Kidney glomerular epithelial cell (primary cell): ENCODE measurements at regions not wholly inside any gene's neighbourhood (a gene's known extent, or its start where the extent isn't known, plus 50 kb on each side); places are given as distances from the start of the nearest gene placed in this dataset.

Source experiments
- DNase-seq: peaks from one replicate; lab custom pipeline; 2025; lab: John Stamatoyannopoulos, UW

DNA sequence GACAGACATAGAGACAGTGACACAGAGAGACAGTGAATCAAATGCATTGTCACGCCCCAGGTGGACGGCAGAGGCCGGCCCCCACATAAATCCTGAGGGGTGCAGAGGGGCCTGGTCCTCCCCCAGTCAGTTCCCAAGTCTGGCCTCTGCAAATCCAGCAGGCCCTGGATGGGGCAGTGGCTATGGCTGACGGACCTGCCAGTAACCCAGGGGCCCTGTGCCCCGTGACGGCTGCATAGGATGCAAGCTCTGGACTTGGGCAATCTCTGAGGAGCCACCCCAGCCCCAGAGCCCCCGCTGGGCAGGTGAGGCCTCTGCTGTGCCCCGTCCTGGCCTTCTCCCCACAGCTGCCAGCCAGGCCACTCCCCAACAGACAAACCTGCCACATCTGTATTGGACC, 204.5 kb downstream of the BRD1 start:
- no peak for DNase-seq

DNA sequence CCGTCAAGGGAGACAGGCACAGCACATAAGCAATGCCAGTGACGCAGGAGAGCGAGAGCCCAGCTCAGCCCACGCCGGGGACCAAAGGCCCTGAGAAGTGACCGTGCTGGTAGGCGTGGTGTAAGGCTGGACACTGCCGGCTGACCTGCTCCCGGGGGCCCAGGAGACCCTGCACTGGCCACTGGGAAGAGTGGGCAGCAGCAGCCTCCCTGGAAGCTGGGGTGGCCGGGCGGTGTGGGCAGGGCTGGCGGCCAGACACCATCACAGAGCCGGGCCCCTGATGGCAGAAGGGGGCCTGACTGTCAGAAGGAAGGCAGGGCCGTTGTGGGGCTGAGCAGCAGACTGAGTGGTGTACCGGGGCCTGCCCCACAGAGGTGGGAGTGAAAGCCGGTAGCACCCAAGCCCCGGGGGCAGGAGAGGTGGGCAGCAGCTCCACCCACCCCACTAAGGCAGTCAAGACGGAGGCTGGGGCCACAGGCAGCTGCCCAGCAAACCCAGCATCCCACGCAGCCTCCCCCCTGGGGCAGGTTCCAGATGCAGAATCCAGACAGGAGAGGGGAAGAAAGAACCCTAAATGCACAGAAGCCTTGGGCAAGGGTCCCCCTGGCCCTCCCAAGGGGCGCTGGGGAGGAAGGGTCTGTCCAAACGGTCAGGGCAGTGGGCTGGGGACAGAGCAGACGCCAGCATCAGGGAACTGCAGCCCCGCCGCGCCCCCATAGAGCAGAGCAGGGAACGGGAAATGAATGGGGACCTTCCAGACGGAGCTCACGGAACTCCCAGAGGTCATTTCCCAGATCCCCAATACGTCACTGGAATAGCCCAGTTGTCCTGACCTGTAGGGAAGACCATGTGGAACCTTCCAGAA, 205.2 kb downstream of the BRD1 start:
- DNase-seq: no peak

DNA sequence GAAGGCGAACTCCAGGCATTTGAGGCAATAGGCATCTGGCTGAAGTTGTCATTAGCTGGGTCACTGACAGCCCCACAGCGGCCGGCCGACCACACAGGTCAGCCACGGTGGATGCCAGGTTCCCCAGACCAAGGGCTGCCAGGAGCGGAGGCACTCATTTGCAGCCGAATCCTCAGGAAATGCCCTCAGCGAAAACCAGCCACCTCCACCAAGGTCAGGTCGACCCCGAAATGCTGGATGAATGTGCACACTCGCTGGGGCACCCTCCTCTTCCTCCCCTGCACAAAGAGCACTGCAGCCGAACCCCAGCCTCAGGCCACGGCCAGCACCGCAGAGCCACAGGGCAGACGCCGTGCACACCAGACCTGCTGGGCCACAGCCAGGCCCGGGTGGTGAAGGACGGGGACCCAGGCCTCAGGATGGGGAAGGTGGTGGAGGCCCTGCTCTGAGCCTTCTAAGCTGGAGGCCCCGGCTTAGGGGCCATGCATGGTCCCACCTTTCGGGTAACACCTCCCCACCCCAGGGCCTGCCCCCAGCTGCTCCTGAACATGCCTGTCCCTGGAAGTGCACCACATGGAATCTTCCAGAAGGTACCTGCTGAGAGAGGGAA, 206.0 kb downstream of the BRD1 start:
- no peak for DNase-seq

DNA sequence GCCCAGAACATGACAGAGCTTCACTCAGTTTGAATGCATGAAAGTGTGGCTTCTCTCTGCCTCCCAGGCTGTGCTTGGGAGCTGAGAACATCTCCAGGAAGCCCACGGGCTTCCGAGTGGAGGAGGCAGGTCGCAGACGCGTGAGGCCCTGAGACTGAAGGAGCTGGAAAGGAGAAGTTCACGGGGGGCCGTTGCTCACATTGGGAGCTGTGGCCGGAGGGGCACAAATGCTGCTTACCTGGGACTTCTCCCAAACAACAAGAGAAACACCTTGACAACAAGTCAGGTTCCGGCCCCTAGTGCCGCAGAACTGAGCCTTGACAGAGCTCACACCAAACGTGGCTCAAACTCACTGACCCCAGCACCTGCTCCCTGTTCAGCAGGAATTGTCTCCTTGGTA, 207.0 kb downstream of the BRD1 start:
- no peak for DNase-seq

DNA sequence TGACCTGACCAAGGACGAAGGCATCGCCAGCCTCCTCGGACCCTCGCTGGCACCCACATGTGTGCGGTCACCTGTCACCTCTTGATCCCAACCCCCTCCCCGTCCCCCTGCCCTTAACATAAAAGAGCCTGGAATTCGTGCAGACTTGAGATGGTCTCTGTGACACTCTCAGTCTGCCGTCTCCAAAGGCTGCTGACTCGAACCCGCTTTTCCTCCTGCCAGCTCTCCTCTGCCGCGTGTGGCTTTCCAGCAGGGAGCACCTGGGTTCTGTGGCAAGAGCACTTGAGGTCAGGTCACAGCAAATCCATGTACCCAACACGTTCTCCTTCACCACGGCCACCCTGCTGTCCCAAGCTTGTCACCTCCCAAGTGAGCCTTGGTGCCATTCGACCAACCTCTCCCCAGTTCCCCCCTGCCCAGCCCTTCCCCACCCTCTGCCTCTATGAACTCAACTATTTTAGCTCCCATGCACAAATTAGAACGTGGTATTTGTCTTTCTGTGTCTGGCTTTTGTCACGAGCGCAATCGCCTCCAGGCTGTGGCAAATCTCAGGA, 207.6 kb downstream of the BRD1 start:
- DNase-seq: no peak

DNA sequence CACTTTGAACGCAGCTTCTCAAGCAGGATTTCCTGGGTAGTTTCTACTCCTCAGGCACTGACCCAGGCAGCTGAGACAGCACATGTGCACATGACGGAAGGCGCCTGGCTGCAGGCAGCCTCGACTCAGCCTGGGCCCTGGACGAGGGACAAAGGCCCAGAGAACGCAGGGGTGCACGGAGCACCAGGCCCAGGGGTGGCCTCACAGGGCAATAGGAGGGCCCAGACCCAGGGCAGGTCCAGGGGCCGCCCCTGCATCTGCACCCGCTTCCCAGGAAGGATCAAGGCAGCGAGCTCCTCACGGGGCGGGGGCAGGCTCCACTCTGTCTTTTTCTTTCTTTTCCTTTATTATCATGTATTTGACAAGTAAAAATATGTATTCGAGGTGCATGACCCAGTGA, 208.4 kb downstream of the BRD1 start:
- DNase-seq: no peak

DNA sequence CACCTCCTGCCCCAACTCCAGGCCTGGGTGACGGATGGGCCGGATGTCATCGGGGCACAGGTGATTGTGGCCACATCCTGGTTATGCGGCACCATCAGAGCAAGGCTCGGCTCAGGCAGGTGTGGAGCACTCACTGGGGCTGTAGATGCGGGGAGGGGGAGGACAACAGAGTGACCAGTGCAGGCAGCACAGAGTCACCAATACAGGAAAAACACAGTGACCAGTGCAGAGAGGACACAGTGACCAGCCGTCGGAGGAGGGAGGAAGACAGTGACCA, 209.1 kb downstream of the BRD1 start:
- no peak for DNase-seq

DNA sequence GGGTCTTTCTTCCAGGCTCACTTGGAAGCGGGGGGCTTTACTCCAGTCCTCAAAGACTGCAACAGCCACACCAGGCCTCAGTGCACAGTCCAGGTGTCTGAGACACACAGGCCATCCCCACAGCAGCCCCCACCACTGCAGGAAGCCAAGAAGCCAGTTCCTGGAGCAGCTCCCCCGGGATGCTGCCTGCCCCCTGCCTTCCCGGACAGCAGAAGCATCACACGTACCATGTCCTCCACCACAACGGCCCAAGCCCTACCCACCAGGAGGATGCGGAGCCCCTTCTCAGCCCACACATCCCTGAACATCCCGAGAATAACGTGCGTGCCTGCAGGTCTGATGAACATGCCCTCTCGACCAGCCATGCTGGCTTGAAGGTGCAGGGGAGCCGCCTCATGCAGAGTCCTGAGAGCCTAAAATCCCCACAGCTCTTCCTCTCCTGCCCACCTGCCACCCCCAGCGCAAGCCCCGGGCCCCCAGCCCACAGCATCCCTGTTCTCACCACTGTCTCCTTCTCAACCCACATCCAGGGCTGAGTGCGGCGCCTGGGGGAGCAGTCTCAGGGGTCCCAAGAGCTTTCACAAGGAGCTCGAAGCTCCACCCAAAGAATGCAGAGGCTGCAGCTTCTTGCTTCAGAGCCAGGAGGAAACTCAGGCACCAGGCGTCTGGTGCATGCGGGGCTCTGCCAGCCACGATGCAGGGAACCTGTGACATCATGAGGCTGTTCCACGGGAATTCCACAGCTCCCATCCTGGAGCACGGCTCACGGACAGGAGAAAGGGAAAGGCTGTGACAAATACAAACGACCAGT, 209.6 kb downstream of the BRD1 start:
- no peak for DNase-seq

DNA sequence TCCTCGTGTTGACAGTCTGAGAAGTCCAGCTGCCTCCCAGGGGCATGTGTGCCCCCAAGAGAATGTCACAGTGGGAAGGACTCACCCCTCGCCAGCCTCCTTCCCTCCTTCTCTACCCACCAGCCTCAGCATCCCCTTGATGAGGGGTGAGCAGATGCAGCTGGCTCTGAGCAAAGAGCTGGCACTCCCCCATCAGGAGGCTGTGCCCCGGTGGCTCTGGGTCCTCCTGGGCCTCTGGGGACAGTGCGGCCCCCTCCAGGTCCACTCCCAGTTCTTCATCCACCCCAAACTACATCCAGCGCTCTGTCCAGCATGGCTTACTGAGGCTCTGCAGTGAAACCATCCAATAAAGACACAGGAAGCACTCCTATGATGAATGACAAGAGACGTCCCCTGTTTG, 210.4 kb downstream of the BRD1 start:
- DNase-seq: no peak

DNA sequence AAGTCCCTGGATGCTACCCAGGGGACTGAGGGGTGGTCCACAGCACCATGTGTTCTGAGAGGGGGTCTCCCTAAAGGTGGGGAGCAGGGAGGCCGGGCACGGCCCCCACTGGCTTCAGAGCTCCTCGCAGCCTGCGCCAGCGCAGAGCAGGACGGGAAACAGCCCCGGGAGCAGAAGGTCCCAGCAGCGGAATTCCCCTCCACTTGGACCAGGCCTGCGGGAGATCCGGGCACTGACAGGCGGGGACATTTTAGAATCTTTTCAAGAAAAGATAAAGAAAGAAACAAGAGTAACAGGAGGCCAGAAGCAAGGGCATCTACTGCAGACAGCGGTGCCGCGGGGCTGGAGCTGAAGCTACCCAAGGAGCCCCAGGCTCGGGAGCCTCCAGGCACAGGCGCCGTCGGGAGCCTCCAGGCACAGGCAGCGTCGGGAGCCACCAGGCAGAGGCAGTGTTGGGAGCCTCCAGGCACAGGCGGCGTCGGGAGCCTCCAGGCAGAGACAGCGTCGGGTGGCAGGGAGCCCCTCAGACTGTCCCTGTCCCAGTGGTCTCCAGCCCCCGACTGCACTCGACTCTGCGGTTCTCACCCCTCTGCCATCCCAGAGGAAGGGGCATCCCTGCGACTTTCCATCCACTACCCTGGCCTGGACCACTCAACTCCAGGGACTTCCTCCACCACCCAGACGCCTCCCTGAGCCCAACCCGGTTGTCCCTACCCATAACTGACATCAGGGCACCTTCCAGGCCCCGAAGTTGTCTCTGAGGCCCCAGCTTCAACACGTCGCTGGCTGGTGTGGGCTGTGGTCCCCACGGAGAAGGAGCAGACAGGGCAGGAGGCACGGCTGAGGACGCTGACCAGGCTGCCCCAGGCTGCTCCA, 211.1 kb downstream of the BRD1 start:
- DNase-seq: no peak

DNA sequence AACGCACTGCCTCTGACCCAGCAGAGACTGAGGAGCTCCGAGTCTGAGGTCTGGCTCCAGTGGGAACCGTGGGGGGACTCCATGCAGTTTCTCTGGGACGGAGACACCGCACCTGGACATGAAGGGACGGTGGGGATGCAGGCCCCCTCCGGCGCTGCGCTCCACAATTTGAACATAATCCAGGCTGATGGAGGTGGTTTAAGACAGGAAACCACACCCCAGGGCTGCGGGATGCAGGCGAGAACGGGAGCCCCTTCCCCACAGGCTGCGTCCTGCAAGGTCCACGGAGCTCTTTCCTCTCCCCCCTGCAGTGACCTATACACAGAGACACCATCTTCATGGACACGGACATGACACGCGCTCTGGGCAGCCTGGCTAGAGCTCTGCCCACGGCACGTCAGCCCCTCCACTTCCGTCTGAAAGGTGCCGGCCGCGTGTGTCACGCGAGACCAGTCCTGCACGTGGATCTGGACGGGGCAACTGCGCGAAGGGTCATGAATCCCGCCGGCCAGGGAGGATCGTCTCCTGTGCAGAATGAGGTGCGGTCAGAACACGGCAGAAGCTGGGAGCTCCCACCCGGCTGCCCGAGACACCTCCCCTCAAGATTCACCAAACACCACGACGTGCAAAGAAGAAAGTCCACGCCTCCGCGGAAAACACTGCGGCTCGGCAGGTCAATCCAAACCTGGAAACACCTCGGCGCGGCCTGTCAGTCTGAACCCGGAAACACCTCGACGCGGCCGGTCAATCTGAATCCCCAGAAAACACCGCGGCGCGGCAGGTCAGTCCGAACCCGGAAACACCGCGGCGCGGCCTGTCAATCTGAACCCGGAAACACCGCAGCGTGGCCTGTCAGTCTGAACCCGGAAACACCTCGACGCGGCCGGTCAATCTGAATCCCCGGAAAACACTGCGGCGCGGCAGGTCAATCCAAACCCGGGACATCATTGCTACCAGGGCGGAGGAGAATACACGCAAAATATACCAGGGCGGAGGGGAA, 212.4 kb downstream of the BRD1 start:
- DNase-seq: no peak

DNA sequence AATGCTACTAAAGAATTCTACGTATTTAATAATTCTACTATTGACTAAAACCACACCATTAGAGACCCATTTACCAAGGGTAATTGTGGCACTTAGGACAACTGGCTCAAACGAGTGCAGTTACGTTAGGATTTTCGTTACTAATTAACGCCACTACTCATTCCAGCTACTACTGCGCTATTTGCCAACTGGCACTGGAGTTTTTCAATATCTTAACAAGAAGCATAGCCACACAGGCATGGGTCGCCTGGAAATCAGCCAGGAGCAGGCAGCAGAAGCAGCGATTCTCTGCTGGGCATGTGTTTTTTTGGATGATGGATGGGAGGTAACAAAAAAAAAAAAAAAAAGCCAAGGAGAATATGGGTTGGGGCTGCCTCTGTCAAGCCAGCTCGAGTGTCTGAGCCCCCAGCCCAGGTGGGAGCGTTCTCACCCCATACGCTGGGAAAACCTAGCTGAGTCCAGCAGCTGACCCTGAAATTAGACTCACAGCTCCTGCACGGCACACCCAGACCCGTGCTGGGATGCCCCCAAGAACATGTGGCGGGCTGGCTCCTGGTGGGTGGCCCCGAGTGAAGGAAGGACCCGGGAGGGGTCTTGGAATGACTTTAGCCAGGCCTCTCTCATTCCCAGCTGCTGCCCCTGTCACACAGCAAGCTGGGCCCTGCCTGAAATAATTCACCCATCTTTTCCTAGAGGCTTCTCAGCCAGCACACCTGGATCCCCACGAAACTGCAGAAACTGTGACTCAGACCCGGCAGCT, 214.0 kb downstream of the BRD1 start:
- DNase-seq: no peak

DNA sequence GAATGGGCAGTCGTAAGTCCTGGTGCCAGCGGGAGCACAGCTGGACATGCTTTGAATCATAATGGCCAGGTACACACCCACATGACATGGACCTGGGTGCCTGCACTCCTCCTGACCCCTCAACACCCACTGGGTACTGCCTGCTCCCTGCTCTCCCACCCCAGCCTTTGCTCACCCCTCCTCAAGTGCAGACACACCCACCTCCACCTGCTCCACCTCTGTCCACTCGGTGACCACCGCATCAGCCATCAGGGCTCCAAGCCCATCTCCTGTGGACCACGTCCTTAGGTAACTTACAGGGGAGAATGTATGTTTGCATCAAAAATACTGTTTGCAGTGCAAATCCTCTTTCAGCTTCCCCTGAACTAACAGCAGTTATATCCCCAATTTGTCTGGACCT, 214.6 kb downstream of the BRD1 start:
- DNase-seq: no peak

DNA sequence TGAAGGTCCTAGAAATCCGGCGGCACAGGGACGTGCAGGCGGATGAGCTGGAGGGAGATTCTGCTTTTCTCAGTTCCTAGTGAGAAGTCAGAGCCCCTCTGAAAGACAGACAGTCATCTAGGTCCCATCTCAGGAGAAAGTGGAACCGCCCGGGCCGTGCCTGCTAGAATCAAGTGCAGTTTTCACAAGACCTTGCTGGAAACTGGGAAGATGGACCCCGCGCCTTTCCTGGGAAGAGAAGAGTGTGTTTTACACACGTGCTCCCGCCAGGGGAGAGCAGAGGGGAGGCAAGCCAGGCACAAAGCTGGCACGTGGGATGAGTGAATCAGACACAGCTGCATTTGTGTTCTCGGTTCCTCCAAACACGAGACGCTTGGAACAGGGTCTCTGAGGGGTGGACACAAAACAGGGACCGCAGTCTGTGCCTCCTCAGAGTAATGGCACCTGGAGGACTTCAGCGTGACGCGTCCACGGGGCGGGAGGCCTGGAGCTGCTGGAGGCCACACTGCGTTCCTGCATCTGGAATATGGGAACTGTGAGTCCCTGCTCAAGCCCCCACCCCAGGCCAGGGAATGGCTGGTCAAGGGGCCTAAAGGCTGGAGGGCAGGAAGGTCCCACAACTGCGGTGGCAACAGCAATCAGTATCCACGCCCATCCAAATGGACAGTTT, 218.3 kb downstream of the BRD1 start:
- no peak for DNase-seq

DNA sequence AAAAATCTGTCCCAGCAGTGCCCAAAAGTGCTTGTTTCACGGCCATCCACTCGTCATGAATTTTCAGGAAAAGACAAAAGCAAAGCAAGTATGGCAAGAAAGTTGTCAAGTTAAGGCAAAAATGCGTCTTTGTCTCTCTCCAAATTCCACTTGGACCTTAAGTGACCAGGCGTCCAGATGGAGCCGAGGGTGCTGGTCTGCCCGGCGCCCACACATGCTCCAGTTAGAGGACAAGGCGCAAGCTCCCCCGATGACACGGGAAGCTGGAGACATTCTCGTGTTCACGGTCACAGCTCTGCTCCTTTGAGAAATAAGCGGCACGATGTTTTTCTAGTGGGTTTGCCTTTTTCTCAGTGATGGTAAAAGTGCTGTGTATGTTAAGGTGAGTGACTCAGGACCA, 219.0 kb downstream of the BRD1 start:
- no peak for DNase-seq

DNA sequence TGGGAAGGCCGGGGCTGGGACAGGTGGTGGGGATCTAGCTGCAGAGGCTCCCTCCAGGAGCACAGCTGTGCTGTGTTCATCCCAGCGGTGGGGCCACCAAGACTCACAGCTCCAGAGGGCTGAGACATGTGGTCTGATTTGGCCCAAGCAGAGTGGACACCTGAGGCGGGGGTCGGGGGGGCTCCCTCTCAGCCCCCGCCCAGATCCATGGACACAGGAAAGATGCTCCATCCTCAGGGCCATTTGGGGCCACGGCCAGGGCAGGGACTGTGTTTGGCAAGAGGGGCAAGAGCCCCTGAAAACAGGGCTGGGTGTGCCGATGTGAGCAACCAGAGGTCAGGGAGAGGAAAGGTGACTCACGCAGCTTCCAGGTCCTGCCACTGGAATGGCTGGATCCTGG, 219.4 kb downstream of the BRD1 start:
- DNase-seq: no peak

DNA sequence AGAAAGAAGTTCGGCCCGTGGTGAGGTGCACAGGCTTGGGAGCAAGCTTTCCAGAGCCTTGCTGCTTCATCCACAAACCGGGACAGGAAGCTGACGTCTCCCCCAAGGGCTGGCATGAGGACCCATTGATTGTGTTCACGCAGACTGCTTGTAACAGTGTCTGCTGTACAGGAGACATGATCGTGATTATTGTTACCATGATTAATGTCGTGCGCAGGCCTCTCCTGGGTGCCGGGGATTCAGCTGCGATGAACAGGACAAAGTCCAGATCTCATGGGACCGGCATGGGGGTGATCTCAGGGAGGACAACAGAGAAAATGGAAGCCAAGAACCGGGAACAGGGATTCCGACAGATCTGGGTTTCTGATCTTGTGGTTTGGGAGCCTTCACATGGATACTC, 219.9 kb downstream of the BRD1 start:
- no peak for DNase-seq

DNA sequence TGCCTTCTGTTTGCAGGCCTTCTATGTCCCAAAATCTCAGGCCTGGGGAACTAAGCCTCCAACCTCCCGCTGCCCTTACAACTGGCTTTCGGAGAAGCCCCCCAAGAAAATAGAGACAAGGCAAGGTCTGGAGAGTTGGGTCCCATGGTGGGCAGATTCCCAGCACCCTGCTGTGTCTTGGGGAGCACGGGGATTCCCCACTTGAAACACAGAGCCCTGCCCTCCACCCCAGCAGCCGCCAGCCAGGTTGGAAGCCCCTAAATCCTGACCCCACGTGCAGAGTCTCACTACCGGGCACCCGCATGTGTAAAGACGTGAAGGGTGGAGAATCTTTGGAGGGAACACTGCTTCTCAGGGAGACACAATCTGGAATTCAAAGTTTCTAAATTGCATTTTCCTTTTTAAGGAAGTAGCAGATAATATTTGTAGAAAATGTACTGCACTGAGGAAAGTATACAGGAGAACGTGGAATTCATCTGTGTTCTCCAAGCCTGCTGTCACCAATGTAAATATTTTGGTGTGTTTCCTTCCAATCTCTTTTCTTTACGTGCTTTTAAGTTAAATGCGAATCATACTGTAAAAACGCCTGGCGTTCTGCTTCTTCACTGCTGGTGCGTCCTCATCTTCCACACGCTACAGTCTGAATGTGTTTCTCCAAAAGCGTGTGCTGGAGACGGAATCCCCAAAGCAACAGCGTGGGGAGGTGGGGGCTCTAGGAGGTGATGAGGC, 220.9 kb downstream of the BRD1 start:
- no peak for DNase-seq
